Stimulated activated CD8-positive, alpha-beta memory T cell treated with anti-CD3 and anti-CD28 coated beads, Interleukin-15, amount 100 ng/mL, for 48 hours (primary cell): ENCODE measurements at regions not wholly inside any gene's neighbourhood (a gene's known extent, or its start where the extent isn't known, plus 50 kb on each side); places are given as distances from the start of the nearest gene placed in this dataset.

Experiments used
- DNase-seq, 2 donors: peaks; one replicate each; pipeline ENCODE4 v3.0.0-alpha.2; 2020; ENCODE audit warnings: low read depth in 2 of 2

- no peak for DNase-seq
Measured at GRCh38 chr2:193990868-193991267, 1666.2 kb upstream of the SLC39A10 start.

GRCh38 chr2:193989645-193990044 lies 1667.4 kb upstream of the SLC39A10 start:
- no peak for DNase-seq

DNA sequence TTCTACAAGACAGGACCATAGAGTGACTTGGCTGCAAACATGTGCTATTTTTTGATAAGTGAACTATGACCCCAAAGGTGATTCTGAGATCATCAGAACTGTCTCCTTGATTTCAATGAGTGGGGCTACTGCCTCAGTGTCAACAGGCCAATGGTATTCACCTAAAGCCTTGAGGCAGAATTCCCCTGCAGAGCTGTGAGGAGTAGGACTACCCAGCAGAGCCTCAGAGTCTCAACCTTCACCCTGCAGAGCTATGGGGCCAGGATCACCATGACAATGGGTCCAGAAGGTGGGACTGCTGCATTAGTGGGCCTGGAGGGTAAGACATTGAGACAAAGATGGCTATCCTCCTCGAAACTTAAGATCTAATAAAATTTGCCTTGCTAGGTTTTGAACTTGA lies 1668.2 kb upstream of the SLC39A10 start:
- DNase-seq: no peak

- DNase-seq: no peak
Measured at GRCh38 chr2:193985272-193985671, 1671.8 kb upstream of the SLC39A10 start.

GRCh38 chr2:193980599-193980998 lies 1676.4 kb upstream of the SLC39A10 start:
- DNase-seq: no peak

DNA sequence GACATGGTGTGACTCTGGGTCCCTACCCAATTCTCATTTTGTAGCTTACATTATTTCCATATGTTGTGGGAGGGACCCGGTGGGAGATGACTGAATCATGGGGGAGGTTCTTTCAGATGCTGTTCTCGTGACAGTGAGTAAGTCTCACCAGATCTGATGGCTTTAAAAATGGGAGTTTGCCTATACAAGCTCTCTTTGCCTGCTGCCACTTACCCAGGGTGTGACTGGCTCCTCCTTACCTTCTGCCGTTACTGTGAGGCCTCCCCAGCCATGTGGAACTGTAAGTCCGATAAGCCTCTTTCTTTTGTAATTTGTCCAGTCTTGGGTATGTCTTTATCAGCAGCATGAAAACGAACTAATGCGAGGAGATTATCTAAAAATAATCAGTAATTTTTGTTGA lies 1683.2 kb upstream of the SLC39A10 start:
- DNase-seq: no peak

DNA sequence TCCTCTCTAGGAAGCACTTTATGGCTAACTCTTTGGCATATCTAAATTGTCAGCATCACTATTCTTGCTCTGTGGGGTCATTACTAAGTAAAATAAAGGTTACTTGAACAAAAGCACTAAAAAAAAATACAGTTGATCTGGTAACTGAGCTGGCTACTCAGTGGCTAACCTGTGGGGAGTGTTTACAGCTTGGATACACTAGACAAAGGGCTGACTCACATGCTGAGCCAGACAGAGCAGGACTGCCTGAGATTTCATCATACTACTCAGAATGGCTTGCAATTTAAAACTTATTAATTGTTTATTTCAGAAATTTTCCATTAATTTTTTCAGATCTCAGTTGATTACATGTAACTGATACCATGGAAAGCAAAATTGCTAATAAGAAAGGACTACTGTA lies 1690.4 kb upstream of the SLC39A10 start:
- no peak for DNase-seq

GRCh38 chr2:193965263-193965662 lies 1691.8 kb upstream of the SLC39A10 start:
- DNase-seq: no peak

DNA sequence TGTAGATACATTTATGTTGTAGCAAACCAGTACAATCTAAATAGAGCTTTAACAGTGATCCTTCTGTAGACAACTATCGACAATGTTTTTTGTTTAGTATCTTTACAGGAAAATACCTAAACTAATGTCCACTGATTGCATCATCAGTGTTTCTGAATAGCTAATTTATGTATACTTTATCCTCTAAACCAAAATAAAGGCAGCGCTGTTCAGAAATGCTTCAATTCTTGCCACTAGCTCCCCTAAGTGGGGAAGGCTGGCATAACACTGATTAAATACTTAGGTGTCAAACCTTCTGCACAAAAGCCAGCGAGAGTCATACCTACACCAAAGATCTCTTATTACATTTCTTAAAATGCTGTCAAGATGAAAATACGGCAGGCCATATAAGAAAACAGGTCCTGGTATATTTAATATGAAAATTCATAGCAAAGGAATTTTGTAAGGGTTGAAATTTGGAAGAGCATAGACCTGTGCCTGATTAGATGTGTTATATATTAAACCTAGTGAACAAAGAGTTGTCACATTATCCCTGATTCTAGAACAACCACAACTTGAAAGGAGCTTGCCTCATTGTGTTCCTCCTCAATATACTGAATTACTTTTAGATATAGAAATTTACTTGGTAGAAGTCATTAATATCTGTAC lies 1693.4 kb upstream of the SLC39A10 start:
- DNase-seq: no peak

GRCh38 chr2:193946806-193947205 lies 1710.2 kb upstream of the SLC39A10 start:
- DNase-seq: no peak

- DNase-seq: no peak
Measured at GRCh38 chr2:193943406-193943960, 1713.5 kb upstream of the SLC39A10 start.

DNA sequence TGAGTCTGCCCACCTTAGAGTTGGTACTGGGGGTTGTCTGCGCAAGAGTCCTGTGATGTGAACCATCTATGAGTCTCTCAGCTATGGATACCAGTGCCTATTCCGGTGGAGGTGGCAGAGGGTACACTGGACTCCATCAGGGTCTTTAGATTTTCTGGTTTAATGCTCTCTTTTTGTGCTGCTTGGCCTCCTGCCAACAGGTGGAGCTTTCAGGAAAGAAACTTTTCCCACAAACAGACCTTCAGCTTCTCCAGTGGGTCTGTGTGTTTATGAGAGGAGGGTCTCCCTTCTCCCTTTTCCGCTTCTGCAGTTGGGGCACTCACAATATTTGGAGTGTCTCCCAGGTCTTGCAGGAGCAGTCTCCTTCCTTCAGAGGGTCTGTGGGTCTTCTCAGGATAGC lies 1721.9 kb upstream of the SLC39A10 start:
- DNase-seq: no peak

DNA sequence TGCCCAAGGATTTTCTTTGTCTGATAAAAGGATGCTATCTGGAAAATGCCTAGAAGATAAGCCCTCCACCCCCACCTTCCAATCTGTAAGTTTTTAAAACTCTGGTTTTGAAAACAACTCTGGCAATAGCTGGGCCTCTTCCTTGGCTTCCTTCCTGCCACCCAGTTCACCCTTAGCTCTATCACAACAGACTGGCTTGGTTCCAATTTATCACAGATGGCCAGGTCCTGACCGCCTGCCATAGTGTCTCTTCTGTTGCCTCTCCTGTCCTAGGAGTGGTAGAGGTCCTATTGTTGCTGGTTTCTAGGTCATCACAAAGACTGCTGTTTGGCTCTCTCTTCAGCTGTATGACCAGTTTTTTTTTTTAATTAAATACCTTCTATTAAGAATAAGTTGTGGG lies 1727.9 kb upstream of the SLC39A10 start:
- DNase-seq: no peak

DNA sequence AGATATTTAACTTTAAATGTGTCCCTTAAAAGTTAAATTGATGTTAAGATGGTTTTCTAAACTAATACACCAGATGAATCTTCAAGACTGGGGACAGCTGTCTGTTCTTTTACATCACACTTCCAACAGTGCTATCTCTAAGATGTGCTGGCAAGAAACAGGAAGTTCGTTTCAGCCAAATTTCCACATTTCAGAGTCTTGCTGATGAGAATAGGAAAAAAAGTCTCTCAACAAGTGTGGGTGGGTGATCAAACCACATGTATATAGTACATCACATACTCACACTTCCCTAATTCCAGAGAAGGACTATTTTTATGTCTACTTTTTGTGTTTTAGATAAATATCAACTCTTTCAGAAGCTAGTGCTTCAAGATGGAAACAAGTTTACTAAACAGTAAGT lies 1712.8 kb upstream of the TMEFF2 start:
- no peak for DNase-seq

DNA sequence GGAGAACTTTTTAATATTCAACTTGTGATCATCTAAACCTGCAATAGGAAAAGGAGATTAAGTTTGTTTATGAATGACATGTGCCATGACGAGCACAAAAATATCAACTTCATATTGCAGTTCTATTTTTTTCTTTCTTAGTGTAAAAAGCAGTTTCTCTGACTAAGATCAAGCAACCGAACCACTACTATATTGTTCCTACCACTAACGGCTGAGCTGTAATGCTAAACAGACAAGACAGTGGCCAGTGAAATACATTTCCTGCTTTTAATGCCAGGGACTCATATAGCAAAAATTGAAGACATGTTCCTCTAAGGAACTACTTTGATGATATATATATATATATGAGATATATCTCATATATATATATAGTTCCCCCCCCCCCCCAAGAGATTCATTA lies 1705.6 kb upstream of the TMEFF2 start:
- no peak for DNase-seq

DNA sequence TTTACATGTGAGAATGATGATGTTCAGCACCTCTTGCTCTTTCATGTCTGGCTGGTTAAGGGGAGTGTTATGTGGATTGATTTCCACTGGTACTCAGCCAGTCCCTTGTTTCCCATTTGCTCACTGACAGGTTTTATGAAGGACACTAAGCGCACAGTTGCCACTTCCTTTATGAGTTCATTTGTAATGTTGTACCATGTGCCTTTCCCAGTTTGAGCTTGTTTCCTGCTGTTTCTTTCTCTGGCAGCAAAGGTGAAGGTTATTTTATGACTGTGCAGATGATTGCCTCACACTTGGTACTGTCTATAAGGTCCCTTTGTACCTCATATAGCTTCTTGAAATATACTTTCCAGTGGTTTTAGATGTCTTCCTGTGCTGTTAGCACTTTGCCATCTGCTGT lies 1700.5 kb upstream of the TMEFF2 start:
- DNase-seq: no peak

GRCh38 chr2:193894081-193894480 lies 1699.3 kb upstream of the TMEFF2 start:
- no peak for DNase-seq

GRCh38 chr2:193891023-193891422 lies 1696.3 kb upstream of the TMEFF2 start:
- no peak for DNase-seq

- no peak for DNase-seq
Measured at GRCh38 chr2:193885419-193885818, 1690.7 kb upstream of the TMEFF2 start.

DNA sequence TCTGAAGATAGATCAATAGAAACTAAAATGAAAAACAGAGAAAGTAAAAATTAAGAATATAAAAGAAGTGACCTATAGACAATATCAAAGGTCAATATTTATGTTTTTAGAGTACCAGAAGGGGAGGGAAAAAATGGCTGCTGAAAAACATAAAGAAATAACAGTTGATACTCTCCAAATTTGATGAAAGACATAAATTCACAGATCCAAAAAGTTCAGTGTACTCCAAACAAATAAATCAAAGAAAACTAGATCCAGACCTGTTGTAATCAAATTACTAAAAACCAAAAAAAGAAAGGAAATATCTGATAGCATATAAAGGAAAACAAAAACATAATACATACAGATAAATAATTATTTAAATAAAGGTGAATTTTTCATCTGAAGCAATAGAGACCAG lies 1689.1 kb upstream of the TMEFF2 start:
- no peak for DNase-seq

DNA sequence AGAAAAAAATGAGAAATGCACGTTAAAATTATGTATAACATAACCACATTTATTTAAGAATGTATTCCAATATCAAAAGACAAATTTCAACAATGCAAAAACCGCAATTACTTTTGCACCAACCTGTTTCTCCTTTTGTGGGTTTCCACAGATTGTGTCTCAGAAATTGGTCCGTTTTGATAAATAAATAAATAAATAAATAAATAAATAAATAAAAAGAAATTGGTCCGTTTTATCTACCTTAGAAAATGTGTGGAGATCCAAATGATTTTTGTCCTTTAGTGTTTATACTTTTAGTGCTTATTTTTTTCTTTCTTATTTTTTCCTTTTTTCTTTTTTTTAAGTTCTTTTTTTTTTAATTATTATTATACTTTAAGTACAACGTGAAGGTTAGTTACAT lies 1682.2 kb upstream of the TMEFF2 start:
- no peak for DNase-seq

DNA sequence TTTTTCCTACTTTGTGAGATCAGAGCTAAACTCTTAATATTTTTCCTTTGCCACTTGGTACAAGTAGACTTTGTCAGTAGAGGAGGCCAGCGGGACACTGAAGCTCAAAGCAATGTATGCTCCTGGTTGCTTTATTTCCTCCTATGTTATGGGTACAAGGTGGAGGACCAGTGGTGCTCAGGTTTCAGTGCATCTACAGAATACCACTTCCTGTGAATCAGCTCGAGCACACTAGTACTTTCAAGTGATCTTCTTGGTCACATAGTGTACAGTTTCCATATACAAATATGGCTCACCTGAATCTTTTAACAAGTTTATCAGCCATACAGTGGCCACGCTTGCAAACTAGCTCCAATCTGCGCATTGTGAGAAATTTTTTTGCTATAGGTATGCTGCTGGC lies 1674.8 kb upstream of the TMEFF2 start:
- no peak for DNase-seq

GRCh38 chr2:193868833-193869232 lies 1674.1 kb upstream of the TMEFF2 start:
- no peak for DNase-seq

DNA sequence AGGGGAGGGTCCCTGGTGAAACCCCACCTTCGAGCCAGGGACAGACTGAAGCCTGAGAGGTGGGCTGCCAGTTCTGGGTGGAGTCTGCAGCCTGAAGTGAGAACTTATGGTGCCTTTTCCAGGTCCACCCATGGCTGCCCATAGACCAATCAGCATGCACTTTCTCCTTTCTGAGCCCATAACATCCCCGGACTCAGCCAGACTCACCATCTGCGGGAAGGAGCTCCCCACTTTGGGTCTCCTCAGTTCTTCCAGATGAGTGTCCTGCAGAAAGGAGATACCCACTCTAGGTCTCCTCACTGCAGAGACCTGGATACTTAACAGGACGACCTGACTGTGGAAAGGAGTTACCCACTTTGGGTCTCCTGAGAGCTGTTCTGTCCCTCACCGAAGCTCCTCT lies 1673.4 kb upstream of the TMEFF2 start:
- DNase-seq: no peak
